Duodenal mucosa (tissue), 2 donors: ENCODE measurements at regions not wholly inside any gene's neighbourhood (a gene's known extent, or its start where the extent isn't known, plus 50 kb on each side); places are given as distances from the start of the nearest gene placed in this dataset.

Experiments
- H3K27ac ChIP-seq: one replicate; pipeline ENCODE4 v1.7.0; 2013; ENCODE audit warnings: low read depth, low read length
- H3K27me3 ChIP-seq, 2 donors: one replicate each; pipeline ENCODE4 v1.7.0; 2013; ENCODE audit warnings: low read length in 2 of 2, control low read depth in 1 of 2; ENCODE audit not compliant: insufficient read depth in 2 of 2, control insufficient read depth in 1 of 2
- H3K36me3 ChIP-seq, 2 donors: one replicate each; pipeline ENCODE4 v1.7.0; 2013; ENCODE audit warnings: low read length in 2 of 2, control low read depth in 1 of 2; ENCODE audit not compliant: insufficient read depth in 2 of 2, control insufficient read depth in 1 of 2
- H3K4me1 ChIP-seq, 2 donors: one replicate each; pipeline ENCODE4 v1.7.0; 2013; ENCODE audit warnings: low read length in 2 of 2, control low read depth in 1 of 2; ENCODE audit not compliant: insufficient read depth in 2 of 2, control insufficient read depth in 1 of 2
- H3K4me3 ChIP-seq, 2 donors: one replicate each; pipeline ENCODE4 v1.7.0; 2013; ENCODE audit warnings: low read length in 2 of 2, low read depth in 1 of 2
- H3K9ac ChIP-seq, 2 donors: one replicate each; pipeline ENCODE4 v1.7.0; 2013; ENCODE audit warnings: low read length in 2 of 2, low read depth in 1 of 2
- H3K9me3 ChIP-seq, 2 donors: one replicate each; pipeline ENCODE4 v1.7.0; 2013; ENCODE audit warnings: low read length in 2 of 2, control low read depth in 1 of 2; ENCODE audit not compliant: control insufficient read depth in 1 of 2

DNA sequence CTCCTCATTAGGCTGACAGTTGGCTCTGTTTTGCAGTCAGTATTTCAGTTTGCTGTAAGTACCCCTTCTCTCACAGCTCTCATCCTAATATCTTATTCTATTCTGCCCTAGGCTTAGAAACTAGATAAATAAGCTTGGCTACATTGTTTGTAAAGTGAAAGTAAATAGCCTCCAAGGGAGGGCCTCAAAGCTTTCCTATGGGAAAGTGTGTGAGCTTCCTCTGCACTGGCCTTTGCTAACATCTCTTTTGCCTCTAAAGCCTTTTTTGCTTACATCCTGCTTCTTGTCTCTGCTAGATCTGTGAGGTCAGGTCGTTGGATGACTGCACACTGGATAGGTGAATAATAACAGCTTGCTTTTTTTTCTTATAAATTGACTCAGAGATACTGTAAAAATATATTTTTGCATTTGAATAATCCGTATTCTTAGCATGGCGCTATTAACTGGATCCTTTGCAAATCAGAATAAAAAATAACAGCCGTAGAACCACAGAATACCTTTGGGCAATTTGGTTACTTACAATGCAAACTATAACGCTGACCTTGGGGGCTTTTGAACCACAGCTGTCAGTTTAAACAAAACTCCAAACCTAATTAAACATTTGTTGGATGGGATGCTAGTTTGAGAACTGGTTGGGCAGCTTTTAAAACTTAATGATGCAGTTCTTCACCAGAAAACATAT lies 55.1 kb downstream of the TTC6 start:
- Histone ChIP-seq H3K4me3 (no peak overlapping the region), H3K27me3 (no peaks in the 10 kb centered on the region), H3K36me3 (no peaks in the 10 kb centered on the region), H3K27ac (no peak overlapping the region), H3K9me3 (no peaks in the 10 kb centered on the region), H3K9ac (no peak overlapping the region), H3K4me1 (no peaks in the 10 kb centered on the region)

DNA sequence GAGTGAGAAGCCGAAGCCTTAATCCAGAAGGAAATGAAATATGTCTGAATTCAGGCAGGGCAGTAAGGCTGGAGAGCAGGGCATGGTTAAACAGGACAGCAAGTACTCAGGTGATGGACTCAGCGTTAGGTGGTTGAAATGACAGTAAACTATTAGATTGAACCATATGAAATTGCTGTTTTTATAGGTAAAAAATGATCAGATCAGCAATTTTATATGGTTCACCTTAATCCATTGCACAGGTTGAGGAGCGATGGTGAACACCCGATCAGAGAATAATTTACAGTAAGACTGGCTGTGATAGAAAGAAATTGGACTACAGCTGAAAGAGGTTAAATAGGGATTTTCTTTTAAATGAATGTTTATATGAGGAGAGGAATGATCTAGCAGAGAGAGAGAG lies 56.6 kb downstream of the TTC6 start:
- Histone ChIP-seq H3K27me3 (no peaks in the 10 kb centered on the region), H3K9ac (no peak overlapping the region), H3K36me3 (no peaks in the 10 kb centered on the region), H3K4me1 (no peaks in the 10 kb centered on the region), H3K4me3 (no peak overlapping the region), H3K27ac (no peak overlapping the region), H3K9me3 (no peaks in the 10 kb centered on the region)

DNA sequence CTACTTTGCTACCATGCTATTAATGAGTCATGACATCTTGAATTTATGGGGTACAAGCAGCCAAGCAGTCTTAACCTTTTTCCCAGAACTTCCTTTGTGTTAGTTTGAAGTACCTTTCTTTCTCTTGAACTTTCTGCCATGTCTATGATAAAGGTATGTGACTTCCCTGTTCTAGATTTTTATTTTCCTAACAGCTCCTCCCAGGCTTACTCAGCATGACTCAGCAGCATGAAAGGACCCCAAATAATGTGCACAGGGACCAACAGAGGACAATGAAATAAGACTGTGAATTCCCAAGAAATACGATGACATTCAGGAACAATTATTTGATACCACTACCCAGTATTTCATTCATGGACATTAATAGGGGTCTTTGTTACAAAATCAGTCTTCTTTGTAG lies 60.0 kb downstream of the TTC6 start:
- H3K36me3 ChIP-seq = no peaks in the 10 kb centered on the region
- no peak overlapping the region for H3K4me3 ChIP-seq
- no peaks in the 10 kb centered on the region for H3K9me3 ChIP-seq

DNA sequence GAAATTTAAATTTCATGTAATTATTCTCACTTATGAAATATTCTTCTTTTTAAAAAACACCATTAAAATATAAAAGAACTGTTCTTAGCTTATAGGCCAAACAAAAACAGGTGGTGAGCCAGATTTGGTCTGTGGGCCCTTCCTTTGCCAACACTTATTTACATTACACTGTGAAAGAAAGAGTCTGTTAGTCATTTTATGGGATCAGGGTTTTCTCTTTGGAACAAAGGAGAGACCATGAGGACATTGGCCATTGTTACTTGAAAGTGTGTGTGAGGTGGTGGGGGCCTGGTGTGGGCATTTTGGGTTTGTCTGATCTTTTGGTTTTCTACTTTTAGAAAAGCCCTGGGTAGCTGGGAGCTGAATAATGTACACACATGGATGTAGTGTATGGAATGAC lies 62.7 kb downstream of the TTC6 start:
- Histone ChIP-seq H3K36me3 (no peaks in the 10 kb centered on the region), H3K27me3 (no peaks in the 10 kb centered on the region), H3K9me3 (peaks cover 3 to 9% of the 10 kb centered on the region in 2 donors), H3K4me3 (no peak overlapping the region), H3K27ac (no peak overlapping the region), H3K9ac (no peak overlapping the region), H3K4me1 (no peaks in the 10 kb centered on the region)

More for the DNA sequence above, 60.0 kb downstream of the TTC6 start:
- no peak overlapping the region for H3K9ac ChIP-seq
- H3K27me3 ChIP-seq = no peaks in the 10 kb centered on the region
- no peak overlapping the region for H3K27ac ChIP-seq
- no peaks in the 10 kb centered on the region for H3K4me1 ChIP-seq

DNA sequence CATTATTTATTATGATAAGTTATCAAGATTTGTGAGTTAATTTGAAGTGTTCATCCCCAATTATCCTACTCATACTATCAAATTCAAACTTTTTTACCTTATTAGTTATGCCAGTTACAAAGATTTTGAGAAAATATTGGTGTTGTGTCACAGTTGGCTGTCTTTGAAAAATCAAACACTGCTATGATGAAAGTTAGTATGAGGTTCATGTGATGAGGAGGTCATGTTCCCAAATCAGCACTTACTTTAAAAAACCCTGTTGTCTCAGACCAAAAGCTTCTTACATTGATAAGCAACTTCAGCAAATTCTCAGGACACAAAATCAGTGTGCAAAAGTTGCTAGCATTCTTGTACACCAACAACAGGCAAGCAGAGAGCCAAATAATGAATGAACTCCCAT lies 68.1 kb downstream of the TTC6 start:
- no peak overlapping the region for H3K4me3 ChIP-seq
- no peak overlapping the region for H3K27ac ChIP-seq
- H3K27me3 ChIP-seq = no peaks in the 10 kb centered on the region
- no peak overlapping the region for H3K9ac ChIP-seq
- peaks cover 3 to 9% of the 10 kb centered on the region in 2 donors for H3K9me3 ChIP-seq
- no peaks in the 10 kb centered on the region for H3K36me3 ChIP-seq
- H3K4me1 ChIP-seq = no peaks in the 10 kb centered on the region

DNA sequence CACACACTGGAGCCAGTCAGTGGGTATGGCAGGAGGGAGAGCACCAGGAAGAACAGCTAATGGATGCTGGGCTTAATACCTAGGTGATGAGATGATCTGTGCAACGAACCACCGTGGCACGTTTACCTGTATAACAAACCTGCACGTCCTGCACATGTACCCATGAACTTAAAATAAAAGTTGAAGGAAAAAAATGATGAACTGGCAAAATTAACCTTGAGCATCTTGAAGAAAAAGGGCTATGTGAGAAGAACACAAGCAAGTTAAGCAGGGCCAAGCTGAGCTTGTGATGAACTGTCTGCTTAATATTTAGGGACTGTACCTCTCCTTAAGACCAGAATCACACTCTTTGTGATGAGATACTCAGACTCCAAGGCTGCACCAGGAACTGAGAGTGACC lies 70.0 kb downstream of the TTC6 start:
- no peak overlapping the region for H3K4me3 ChIP-seq
- H3K4me1 ChIP-seq = no peaks in the 10 kb centered on the region
- H3K9ac ChIP-seq = no peak overlapping the region
- peaks cover 3 to 9% of the 10 kb centered on the region in 2 donors for H3K9me3 ChIP-seq
- no peaks in the 10 kb centered on the region for H3K27me3 ChIP-seq
- no peaks in the 10 kb centered on the region for H3K36me3 ChIP-seq
- H3K27ac ChIP-seq = no peak overlapping the region

DNA sequence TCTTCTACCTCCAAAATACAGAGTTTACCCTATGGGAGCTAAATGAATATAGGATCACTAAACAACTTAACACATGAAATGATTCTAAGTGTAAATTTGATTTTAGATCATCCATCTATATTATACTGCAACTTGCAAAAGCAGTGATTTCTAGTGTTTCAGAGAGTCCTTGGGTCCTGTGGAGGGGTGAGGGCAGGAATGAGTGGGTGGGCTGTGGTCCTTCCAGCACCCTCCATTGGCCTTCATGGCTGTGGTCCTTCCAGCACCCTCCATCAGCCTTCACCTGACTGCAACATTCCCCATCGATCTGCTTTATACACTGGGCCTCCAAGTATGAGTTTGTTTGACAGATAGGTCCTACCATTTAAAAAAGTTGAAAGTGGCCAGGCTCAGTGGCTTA lies 70.5 kb downstream of the TTC6 start:
- peaks cover 3 to 9% of the 10 kb centered on the region in 2 donors for H3K9me3 ChIP-seq
- H3K9ac ChIP-seq = no peak overlapping the region
- H3K4me3 ChIP-seq = no peak overlapping the region
- no peaks in the 10 kb centered on the region for H3K27me3 ChIP-seq
- H3K27ac ChIP-seq = no peak overlapping the region
- no peaks in the 10 kb centered on the region for H3K36me3 ChIP-seq
- H3K4me1 ChIP-seq = no peaks in the 10 kb centered on the region

DNA sequence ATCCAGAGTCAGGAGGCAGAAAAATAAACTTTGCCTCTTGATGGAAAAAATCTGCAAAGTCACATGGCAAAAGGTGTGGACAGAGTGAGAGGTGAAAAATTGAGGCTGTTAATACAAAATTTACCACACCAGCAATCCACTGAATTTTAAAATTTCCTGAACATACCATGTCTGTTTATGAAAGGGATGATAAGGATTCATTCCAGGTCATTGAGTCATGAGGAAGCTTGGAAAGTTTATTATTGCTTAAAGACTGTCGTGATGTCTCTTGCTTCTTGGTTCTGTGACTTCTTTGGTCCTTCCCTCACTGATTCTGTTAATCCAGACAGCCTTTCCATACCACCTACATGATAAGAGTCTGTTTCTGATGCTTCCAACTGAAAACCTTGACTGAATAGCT lies 73.2 kb downstream of the TTC6 start:
- H3K9me3 ChIP-seq = no peaks in the 10 kb centered on the region
- no peaks in the 10 kb centered on the region for H3K36me3 ChIP-seq

DNA sequence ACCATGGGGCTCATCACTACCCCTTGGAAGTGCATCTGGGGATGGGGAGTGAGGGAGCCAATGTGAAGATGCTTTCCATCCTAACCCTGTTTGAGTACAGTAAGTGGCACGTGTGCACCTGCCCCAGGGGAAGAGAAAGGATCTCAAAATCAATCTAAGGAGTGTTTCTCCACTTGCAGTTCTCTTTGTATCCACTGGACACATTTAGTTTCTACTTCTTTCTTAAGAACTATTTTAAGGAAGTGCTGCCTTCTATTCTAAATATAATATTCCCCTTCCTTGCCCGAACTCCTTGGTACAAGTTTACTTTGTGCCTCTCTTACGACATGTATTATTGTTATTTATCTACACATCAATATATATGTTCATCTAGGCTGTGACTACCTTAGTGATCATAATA lies 73.8 kb downstream of the TTC6 start:
- no peak overlapping the region for H3K9ac ChIP-seq
- no peaks in the 10 kb centered on the region for H3K4me1 ChIP-seq
- no peak overlapping the region for H3K27ac ChIP-seq
- no peaks in the 10 kb centered on the region for H3K9me3 ChIP-seq
- H3K4me3 ChIP-seq = no peak overlapping the region
- no peaks in the 10 kb centered on the region for H3K36me3 ChIP-seq
- no peaks in the 10 kb centered on the region for H3K27me3 ChIP-seq

More for the DNA sequence above, 73.2 kb downstream of the TTC6 start:
- H3K9ac ChIP-seq = no peak overlapping the region
- no peaks in the 10 kb centered on the region for H3K4me1 ChIP-seq
- H3K4me3 ChIP-seq = no peak overlapping the region
- no peak overlapping the region for H3K27ac ChIP-seq
- H3K27me3 ChIP-seq = no peaks in the 10 kb centered on the region

DNA sequence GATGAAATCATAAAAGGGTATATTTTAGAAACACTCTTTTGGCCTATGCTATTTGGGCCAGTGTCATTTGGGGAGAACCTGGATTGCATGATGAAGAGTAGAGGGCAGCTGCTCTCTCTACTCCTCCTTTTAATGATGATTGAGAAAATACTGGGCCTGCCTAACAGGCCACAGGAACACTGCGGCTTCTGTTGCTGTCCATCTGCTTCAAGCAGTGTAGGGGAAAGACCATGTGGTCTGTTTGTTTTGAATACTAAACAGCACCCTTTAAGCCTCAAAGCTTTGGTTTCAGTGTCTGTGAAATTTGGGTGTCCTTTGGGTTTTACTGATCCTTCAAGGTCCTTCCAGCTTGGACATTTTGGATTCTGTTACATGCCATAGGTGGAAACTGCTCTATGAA lies 78.0 kb downstream of the TTC6 start:
- H3K4me3 ChIP-seq = no peak overlapping the region
- H3K27me3 ChIP-seq = no peaks in the 10 kb centered on the region
- H3K9me3 ChIP-seq = no peaks in the 10 kb centered on the region
- H3K4me1 ChIP-seq = no peaks in the 10 kb centered on the region
- no peak overlapping the region for H3K27ac ChIP-seq
- H3K9ac ChIP-seq = no peak overlapping the region
- H3K36me3 ChIP-seq = no peaks in the 10 kb centered on the region

DNA sequence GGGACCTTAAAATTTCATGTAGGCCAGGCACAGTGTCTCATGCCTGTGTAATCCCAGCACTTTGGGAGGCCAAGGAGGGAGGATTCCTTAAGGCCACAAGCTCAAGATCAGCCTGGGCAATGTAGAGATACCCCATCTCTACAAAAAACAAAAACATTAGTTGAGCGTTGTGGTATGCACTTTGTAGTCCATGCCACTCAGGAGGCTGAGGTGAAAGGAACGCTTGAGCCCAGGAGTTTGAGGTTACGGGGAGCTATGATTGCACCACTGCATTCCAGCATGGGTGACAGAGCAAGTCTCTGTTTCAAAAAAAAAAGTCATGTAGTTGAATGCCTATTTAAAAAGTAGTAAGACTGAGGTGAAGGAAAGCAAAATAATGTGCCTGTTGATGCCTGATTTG lies 83.5 kb downstream of the TTC6 start:
- H3K9me3 ChIP-seq = no peaks in the 10 kb centered on the region

More for the DNA sequence above, 83.5 kb downstream of the TTC6 start:
- Histone ChIP-seq H3K27ac (no peak overlapping the region), H3K4me3 (no peak overlapping the region), H3K4me1 (no peaks in the 10 kb centered on the region), H3K36me3 (no peaks in the 10 kb centered on the region), H3K27me3 (no peaks in the 10 kb centered on the region), H3K9ac (no peak overlapping the region)
